K562 (cell line): ENCODE measurements at regions not wholly inside any gene's neighbourhood (a gene's known extent, or its start where the extent isn't known, plus 50 kb on each side); places are given as distances from the start of the nearest gene placed in this dataset.
A peak's percentile ranks its signal among the peaks of the same experiment; 100 is the strongest.

ENCODE experiments used
- ATAC-seq: fragments of 200-7000 bp; cut with Tn5 transposase; 3 replicates; pipeline ENCODE4 v1.9.1; 2020; ENCODE audit warnings: moderate library complexity
- BruUV-seq: library from RNA; stranded (reverse); fragments of 400-500 nt; replicated peaks from 2 replicates; lab custom pipeline; 2021; lab: Mats Ljungman, UMichigan
- CTCF ChIA-PET: fragments of 300-600 bp; formaldehyde crosslinking; extraction: SDS; loops from one replicate; lab custom pipeline; 2021; ENCODE audit warnings: low intra/inter-chr PET ratio; lab: Yijun Ruan, JAX
- POLR2A ChIA-PET: fragments of 300-600, 350-650 bp; sonication (Branson Sonifier 250); formaldehyde crosslinking; extraction: SDS; loops from one replicate; lab custom pipeline; 2021; ENCODE audit warnings: antibody characterized with exemption, inconsistent platforms; lab: Yijun Ruan, JAX
- DNase-seq, 4 experiments: peaks; one replicate each; pipeline versions ENCODE4 v3.0.0 to v3.0.0-alpha.2; 2011 to 2018; ENCODE audit warnings: low spot score in 3 of 4, mixed read lengths in 3 of 4; ENCODE audit errors: extremely low read depth in 1 of 4
- FAIRE-seq: peaks from 2 replicates; lab custom pipeline; 2011; peaks lifted over from hg19 to GRCh38; lab: Jason Lieb, UNC
- H2AFZ ChIP-seq: 2 replicates; pipeline ENCODE4 v1.6.0; 2011; ENCODE audit warnings: low read depth, low read length, control low read depth, inconsistent platforms
- H3K27ac ChIP-seq: fragments of 200-600 bp; 3 replicates; pipeline ENCODE4 v1.8.0; 2011; ENCODE audit warnings: low read depth, mild to moderate bottlenecking, control low read depth, inconsistent platforms, low read length, moderate library complexity, mixed read lengths; ENCODE audit errors: extremely low read depth
- H3K27me3 ChIP-seq, 2 experiments: fragments of 300-600 bp in 1 of 2; 2 replicates in 1 of 2; 3 replicates in 1 of 2; pipeline versions ENCODE4 v1.6.0 to v1.8.0; 2011; ENCODE audit warnings: inconsistent platforms in 2 of 2, low read length in 2 of 2, mild to moderate bottlenecking in 1 of 2, mixed read lengths in 1 of 2, moderate library complexity in 1 of 2; ENCODE audit not compliant: control insufficient read depth in 2 of 2, insufficient read depth in 2 of 2
- H3K36me3 ChIP-seq: fragments of 300-600 bp; 3 replicates; pipeline ENCODE4 v1.8.0; 2011; ENCODE audit warnings: mild to moderate bottlenecking, low read length, inconsistent platforms; ENCODE audit not compliant: control insufficient read depth, insufficient read depth
- H3K4me1 ChIP-seq, 2 experiments: fragments of 200-600 bp in 1 of 2; replicated peaks in 1 of 2; 2 replicates in 1 of 2; 3 replicates in 1 of 2; pipeline versions ENCODE4 v1.5.1 to v1.8.0; 2011; ENCODE audit warnings: inconsistent platforms in 2 of 2, low read length in 2 of 2, mild to moderate bottlenecking in 1 of 2, mixed read lengths in 1 of 2, moderate library complexity in 1 of 2; ENCODE audit not compliant: control insufficient read depth in 2 of 2, insufficient read depth in 2 of 2
- H3K4me2 ChIP-seq: 2 replicates; pipeline ENCODE4 v1.6.1; 2011; ENCODE audit warnings: low read length, control low read depth, inconsistent platforms, mixed read lengths; ENCODE audit not compliant: insufficient read depth
- H3K4me3 ChIP-seq: fragments of 200-600 bp; sonication (generic), shearing (Covaris generic); 2 replicates; pipeline ENCODE4 v1.5.1; 2016; ENCODE audit warnings: control low read depth, inconsistent platforms
- H3K79me2 ChIP-seq: fragments of 200-600 bp; 3 replicates; pipeline ENCODE4 v1.8.0; 2011; ENCODE audit warnings: low read length, inconsistent platforms; ENCODE audit not compliant: control insufficient read depth, insufficient read depth
- H3K9ac ChIP-seq, 2 experiments: 2 replicates each; pipeline versions ENCODE4 v1.6.0 to v1.6.1; 2011; ENCODE audit warnings: low read depth in 2 of 2, low read length in 2 of 2, control low read depth in 1 of 2, inconsistent platforms in 1 of 2, mild to moderate bottlenecking in 1 of 2, mixed read lengths in 1 of 2; ENCODE audit not compliant: insufficient read depth in 1 of 2
- H3K9me1 ChIP-seq: one replicate; pipeline ENCODE4 v1.6.0; 2011; ENCODE audit warnings: inconsistent platforms, mild to moderate bottlenecking, low read length, moderate library complexity; ENCODE audit not compliant: control insufficient read depth, insufficient read depth
- H3K9me3 ChIP-seq: replicated peaks from 2 replicates; pipeline ENCODE4 v1.5.1; 2011; ENCODE audit warnings: low read depth, low read length, inconsistent platforms; ENCODE audit not compliant: control insufficient read depth, insufficient read depth
- H4K20me1 ChIP-seq: replicated peaks from 2 replicates; pipeline ENCODE4 v1.6.1; 2011; ENCODE audit warnings: low read length, inconsistent platforms, mixed read lengths; ENCODE audit not compliant: control insufficient read depth, insufficient read depth
- C11orf30 ChIP-seq: fragments of 450-650 bp; IDR thresholded peaks from 2 replicates; pipeline ENCODE4 v1.6.1; 2016; ENCODE audit warnings: low read depth, mild to moderate bottlenecking
- CREBBP ChIP-seq: IDR thresholded peaks from one replicate; pipeline ENCODE4 v1.6.1; 2012; ENCODE audit warnings: low read depth, mild to moderate bottlenecking, control low read depth, inconsistent platforms, low read length
- DIDO1 ChIP-seq: fragments of 450-650 bp; IDR thresholded peaks from 2 replicates; pipeline ENCODE4 v1.6.1; 2016; ENCODE audit warnings: low read depth, missing biosample characterization, missing genetic modification characterization
- FUS ChIP-seq: fragments of 200-400 bp; formaldehyde crosslinking; optimal IDR thresholded peaks from 2 replicates; pipeline ENCODE3; 2017; ENCODE audit warnings: low read depth, low read length
- HNRNPUL1 ChIP-seq: fragments of 200-400 bp; formaldehyde crosslinking; IDR thresholded peaks from 2 replicates; pipeline ENCODE4 v1.6.1; 2017; ENCODE audit warnings: low read length
- MAFG ChIP-seq: fragments of 450-650 bp; conservative IDR thresholded peaks from 2 replicates; pipeline ENCODE4 v1.6.1; 2016; ENCODE audit warnings: missing genetic modification characterization, missing compliant biosample characterization
- MITF ChIP-seq: IDR thresholded peaks from 2 replicates; pipeline ENCODE4 v1.6.1; 2014; ENCODE audit warnings: antibody characterized with exemption
- THAP7 ChIP-seq: fragments of 250-450 bp; sonication (Bioruptor Pico); IDR thresholded peaks from 2 replicates; pipeline ENCODE4 v1.5.0; 2021
- WGBS: fragments of 100-300 bp; shearing (Covaris generic); methylation state at CpG from one replicate; pipeline ENCODE4 v1.1.6; 2016; ENCODE audit warnings: low coverage, mixed read lengths; ENCODE audit not compliant: insufficient coverage; ENCODE audit errors: missing lambda C conversion rate; 5-methylcytosine and 5-hydroxymethylcytosine counted together
- in situ Hi-C: fragments of 300-500 bp; cut with MboI; formaldehyde crosslinking; loops from 4 replicates; pipeline ENCODE4 v1.15.0; 2018; ENCODE audit warnings: inconsistent platforms, mixed read lengths
- intact Hi-C: fragments of 100-400 bp; cut with micrococcal nuclease; formaldehyde crosslinking; loops from 2 replicates; pipeline ENCODE4 v1.14.2; 2022

GRCh38 chr17:33525186-33525585 is 232.1 kb upstream of the ASIC2 start (continued):
- no peak for TF ChIP-seq MITF
- no peak for TF ChIP-seq HNRNPUL1
- TF ChIP-seq FUS, result no peak
- no peak for TF ChIP-seq DIDO1 (tag)
- no peak for TF ChIP-seq THAP7 (CRISPR knock-in tag)

- WGBS, result 3% methylated on average over 5 of the region's 5 CpGs
- Histone ChIP-seq H3K36me3 (no peaks in the 10 kb centered on the region), H3K4me1 (no peaks in the 10 kb centered on the region), H3K9ac (no peak overlapping the region), H4K20me1 (peaks cover 1% of the 10 kb centered on the region; the same call in 1 of the 2 replicates), H3K4me2 (no peak overlapping the region), H3K27ac (no peak overlapping the region), H3K4me3 (no peak overlapping the region), H2AFZ (no peak overlapping the region), H3K79me2 (no peaks in the 10 kb centered on the region), H3K9me3 (no peaks in the 10 kb centered on the region), H3K27me3 (no peaks in the 10 kb centered on the region; a peak in 1 of 5 replicates), H3K9me1 (no peaks in the 10 kb centered on the region)
- DNase-seq (no peak), ATAC-seq (no peak), FAIRE-seq (no peak)
- BruUV-seq, result no TSS peak
- intact Hi-C loops, result no loop called here
- ChIA-PET CTCF (no interaction called here), POLR2A (no interaction called here)
- no peak for TF ChIP-seq CREBBP
- peak; percentile 27; the same call in 1 of the 2 replicates for TF ChIP-seq C11orf30
- 0 out of 2 replicates have a peak, but pooled peaks have one; percentile 16 for TF ChIP-seq MAFG
- in situ Hi-C loops, result no loop called here
Observed at GRCh38 chr17:33526717-33527116, 233.6 kb upstream of the ASIC2 start.
